HG02571 (cell line): ENCODE measurements at regions not wholly inside any gene's neighbourhood (a gene's known extent, or its start where the extent isn't known, plus 50 kb on each side); places are given as distances from the start of the nearest gene placed in this dataset.

Source experiments
- ATAC-seq: cut with Tn5 transposase; IDR thresholded peaks from one replicate; pipeline ENCODE4 v1.9.1; 2021; ENCODE audit warnings: mild to moderate bottlenecking, moderate library complexity; ENCODE audit not compliant: unreplicated experiment

- ATAC-seq, result peak; percentile 64
These were observed 53.8 kb downstream of the IER5 start for GRCh38 chr1:181142096-181142958.

- ATAC-seq, result no peak
These were observed 54.8 kb downstream of the IER5 start for GRCh38 chr1:181143102-181143859.

- ATAC-seq, result no peak
These were observed 55.7 kb downstream of the IER5 start for GRCh38 chr1:181144238-181144637.

- no peak for ATAC-seq
These were observed 60.1 kb downstream of the IER5 start for GRCh38 chr1:181148636-181149035.

GRCh38 chr1:181149326-181150125 lies 61.0 kb downstream of the IER5 start:
- peak; percentile 74 for ATAC-seq

- no peak for ATAC-seq
These were observed 61.8 kb downstream of the IER5 start for GRCh38 chr1:181150273-181150672.

GRCh38 chr1:181150842-181151241 lies 62.3 kb downstream of the IER5 start:
- ATAC-seq, result no peak

- no peak for ATAC-seq
These were observed 63.2 kb downstream of the IER5 start for GRCh38 chr1:181151378-181152326.

- peak; percentile 70 for ATAC-seq
These were observed 64.6 kb downstream of the IER5 start for GRCh38 chr1:181152892-181153633.

- ATAC-seq, result no peak
These were observed 65.1 kb downstream of the IER5 start for GRCh38 chr1:181153634-181153961.

GRCh38 chr1:181155339-181155738 lies 66.8 kb downstream of the IER5 start:
- ATAC-seq, result no peak

GRCh38 chr1:181159451-181160140 lies 71.1 kb downstream of the IER5 start:
- ATAC-seq, result no peak

GRCh38 chr1:181160322-181160721 lies 71.8 kb downstream of the IER5 start:
- ATAC-seq, result no peak

GRCh38 chr1:181160998-181161870 lies 72.7 kb downstream of the IER5 start:
- no peak for ATAC-seq

- no peak for ATAC-seq
These were observed 75.2 kb downstream of the IER5 start for GRCh38 chr1:181163662-181164061.

GRCh38 chr1:181166377-181167196 lies 78.1 kb downstream of the IER5 start:
- ATAC-seq, result peak; percentile 86

GRCh38 chr1:181169281-181169865 lies 80.9 kb downstream of the IER5 start:
- no peak for ATAC-seq
